VCaP (cell line): ENCODE measurements at regions not wholly inside any gene's neighbourhood (a gene's known extent, or its start where the extent isn't known, plus 50 kb on each side); places are given as distances from the start of the nearest gene placed in this dataset.

ENCODE experiments used
- H3K27ac ChIP-seq: fragments of 450-650 bp; 2 replicates; pipeline ENCODE4 v1.5.1; 2017
- TF ChIP-seq, protein P1 (sequence below): fragments of 450-650 bp; conservative IDR thresholded peaks from 2 replicates; pipeline ENCODE4 v1.5.1; 2017; ENCODE audit warnings: mild to moderate bottlenecking, moderate library complexity

- H3K27ac ChIP-seq: no peak overlapping the region
- TF ChIP-seq, protein P1, sequence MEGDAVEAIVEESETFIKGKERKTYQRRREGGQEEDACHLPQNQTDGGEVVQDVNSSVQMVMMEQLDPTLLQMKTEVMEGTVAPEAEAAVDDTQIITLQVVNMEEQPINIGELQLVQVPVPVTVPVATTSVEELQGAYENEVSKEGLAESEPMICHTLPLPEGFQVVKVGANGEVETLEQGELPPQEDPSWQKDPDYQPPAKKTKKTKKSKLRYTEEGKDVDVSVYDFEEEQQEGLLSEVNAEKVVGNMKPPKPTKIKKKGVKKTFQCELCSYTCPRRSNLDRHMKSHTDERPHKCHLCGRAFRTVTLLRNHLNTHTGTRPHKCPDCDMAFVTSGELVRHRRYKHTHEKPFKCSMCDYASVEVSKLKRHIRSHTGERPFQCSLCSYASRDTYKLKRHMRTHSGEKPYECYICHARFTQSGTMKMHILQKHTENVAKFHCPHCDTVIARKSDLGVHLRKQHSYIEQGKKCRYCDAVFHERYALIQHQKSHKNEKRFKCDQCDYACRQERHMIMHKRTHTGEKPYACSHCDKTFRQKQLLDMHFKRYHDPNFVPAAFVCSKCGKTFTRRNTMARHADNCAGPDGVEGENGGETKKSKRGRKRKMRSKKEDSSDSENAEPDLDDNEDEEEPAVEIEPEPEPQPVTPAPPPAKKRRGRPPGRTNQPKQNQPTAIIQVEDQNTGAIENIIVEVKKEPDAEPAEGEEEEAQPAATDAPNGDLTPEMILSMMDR: no peak
Measured at GRCh38 chr9:24044576-24044975, 218.5 kb upstream of the ELAVL2 start.

- TF ChIP-seq, protein P1: no peak
Measured at GRCh38 chr9:24041160-24041690, 215.2 kb upstream of the ELAVL2 start.

GRCh38 chr9:24036459-24036858 is 210.4 kb upstream of the ELAVL2 start:
- H3K27ac ChIP-seq: no peak overlapping the region

More at GRCh38 chr9:24041160-24041690, 215.2 kb upstream of the ELAVL2 start:
- H3K27ac ChIP-seq: no peak overlapping the region

DNA sequence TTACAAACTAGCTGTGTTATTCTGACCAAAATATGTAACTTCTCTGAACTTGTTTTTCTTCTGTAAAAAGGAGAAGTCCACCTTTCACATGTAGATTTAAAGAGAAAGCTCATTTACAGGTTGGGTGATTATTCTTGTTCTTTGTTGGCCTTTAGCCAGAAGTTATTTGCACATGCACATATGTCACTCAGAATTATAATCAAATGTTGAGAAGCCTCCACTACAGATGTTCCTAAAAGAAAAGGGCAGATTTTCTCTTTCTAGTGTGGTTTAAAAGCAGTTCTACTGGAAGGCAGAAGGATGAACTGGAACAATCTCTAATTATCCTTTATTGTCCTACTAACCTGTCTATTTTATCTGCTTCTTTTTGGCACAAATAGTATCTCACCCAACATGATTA is 209.8 kb upstream of the ELAVL2 start:
- no peak overlapping the region for H3K27ac ChIP-seq
- TF ChIP-seq, protein P1: no peak

More at GRCh38 chr9:24036459-24036858, 210.4 kb upstream of the ELAVL2 start:
- TF ChIP-seq, protein P1: no peak

DNA sequence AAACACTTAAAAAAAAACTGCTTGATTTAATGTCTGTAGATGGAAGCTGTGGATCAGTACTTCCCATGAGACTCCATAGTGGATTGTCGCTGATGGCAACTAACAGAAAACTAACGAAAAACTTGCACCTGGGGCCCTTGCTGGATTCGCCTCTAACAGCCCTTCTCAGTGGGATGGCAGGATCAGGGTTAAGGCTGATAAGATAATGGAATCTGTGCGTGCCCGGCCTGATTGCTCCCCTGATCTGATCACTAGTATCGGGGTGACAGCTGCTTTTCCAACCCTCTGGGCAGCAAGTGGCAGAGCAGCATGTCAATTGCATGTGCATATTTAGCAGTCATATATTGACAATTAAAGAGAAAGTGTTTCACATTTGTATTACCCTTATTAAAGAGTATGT is 185.8 kb upstream of the ELAVL2 start:
- H3K27ac ChIP-seq: no peak overlapping the region
- TF ChIP-seq, protein P1: no peak

GRCh38 chr9:24011009-24011717 is 185.1 kb upstream of the ELAVL2 start:
- no peak overlapping the region for H3K27ac ChIP-seq
- TF ChIP-seq, protein P1: no peak

DNA sequence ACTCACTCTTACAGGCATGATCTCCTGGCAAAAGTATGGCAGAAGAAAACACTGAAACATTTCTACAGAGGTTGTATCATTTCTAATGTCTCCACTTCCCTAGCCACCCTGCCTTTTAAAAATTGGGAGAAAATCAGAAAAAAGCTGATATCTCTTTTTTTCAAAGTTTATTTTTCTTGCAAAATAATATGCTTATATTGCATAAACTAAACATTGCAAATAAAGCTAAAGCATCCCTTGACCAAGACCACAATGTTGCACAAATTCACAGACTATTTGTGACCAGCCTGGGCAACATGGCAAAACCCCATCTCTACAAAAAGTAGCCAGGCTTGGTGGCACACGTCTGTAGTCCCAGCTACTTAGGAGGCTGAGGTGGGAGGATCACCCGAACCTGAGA is 183.3 kb upstream of the ELAVL2 start:
- H3K27ac ChIP-seq: no peak overlapping the region
- TF ChIP-seq, protein P1: no peak
